ENCODE measurements at regions not wholly inside any gene's neighbourhood (a gene's known extent, or its start where the extent isn't known, plus 50 kb on each side); places are given as distances from the start of the nearest gene placed in this dataset.

DNA sequence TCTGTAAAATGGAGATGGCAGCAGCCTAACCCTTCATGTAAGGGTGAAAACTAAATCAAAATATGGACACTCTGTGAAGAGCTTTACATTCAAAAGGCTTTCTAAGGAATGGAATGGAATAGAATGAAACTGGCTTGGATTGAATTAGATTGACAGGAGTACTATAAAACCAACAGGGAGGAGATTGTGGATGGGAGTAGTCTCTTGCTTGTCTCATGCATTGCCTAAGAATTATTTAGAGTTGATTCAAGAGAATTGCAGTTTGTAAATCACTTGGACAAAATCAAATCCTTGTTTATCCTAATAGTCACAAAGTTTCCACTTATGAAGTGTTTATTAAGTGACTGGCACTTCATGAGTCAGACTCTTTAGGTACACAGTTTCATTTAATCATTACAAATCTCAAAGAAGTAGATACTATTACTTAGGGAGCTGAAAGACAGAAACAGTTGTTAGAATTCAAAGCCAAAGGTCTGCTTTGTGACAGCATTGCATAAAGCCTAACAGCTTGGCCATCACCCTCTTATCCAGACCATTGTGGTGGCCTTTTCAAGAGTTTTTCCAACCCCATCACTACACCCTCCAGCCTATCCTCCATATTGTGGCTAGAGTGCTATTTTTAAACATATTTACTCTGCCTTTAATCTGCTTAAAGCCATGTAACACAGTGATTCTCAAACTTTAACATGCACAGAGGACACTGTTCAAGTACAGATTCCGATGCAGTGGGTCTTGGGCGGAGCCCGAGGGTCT is 91.9 kb upstream of the GHITM start:
- intact Hi-C loops (cut with DNase I): no loop called here
- 24% methylated on average over 3 of the region's 3 CpGs for WGBS (ENCODE audit: insufficient coverage, low coverage, low lambda C conversion rate, missing lambda C conversion rate)
- no peaks in the 10 kb centered on the region for H3K36me3 ChIP-seq
- TF ChIP-seq, protein P1, sequence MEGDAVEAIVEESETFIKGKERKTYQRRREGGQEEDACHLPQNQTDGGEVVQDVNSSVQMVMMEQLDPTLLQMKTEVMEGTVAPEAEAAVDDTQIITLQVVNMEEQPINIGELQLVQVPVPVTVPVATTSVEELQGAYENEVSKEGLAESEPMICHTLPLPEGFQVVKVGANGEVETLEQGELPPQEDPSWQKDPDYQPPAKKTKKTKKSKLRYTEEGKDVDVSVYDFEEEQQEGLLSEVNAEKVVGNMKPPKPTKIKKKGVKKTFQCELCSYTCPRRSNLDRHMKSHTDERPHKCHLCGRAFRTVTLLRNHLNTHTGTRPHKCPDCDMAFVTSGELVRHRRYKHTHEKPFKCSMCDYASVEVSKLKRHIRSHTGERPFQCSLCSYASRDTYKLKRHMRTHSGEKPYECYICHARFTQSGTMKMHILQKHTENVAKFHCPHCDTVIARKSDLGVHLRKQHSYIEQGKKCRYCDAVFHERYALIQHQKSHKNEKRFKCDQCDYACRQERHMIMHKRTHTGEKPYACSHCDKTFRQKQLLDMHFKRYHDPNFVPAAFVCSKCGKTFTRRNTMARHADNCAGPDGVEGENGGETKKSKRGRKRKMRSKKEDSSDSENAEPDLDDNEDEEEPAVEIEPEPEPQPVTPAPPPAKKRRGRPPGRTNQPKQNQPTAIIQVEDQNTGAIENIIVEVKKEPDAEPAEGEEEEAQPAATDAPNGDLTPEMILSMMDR (IDR thresholded peaks at IDR 0.05): no peak
- no peak for TF ChIP-seq POLR2A (IDR thresholded peaks at IDR 0.05)
- no peaks in the 10 kb centered on the region for H3K9me3 ChIP-seq
- no peaks in the 10 kb centered on the region for H3K4me1 ChIP-seq
- H3K27ac ChIP-seq: no peak overlapping the region
- DNase-seq (no peak), ATAC-seq (no peak)
- no peaks in the 10 kb centered on the region for H3K27me3 ChIP-seq
- H3K4me3 ChIP-seq: no peak overlapping the region

DNA sequence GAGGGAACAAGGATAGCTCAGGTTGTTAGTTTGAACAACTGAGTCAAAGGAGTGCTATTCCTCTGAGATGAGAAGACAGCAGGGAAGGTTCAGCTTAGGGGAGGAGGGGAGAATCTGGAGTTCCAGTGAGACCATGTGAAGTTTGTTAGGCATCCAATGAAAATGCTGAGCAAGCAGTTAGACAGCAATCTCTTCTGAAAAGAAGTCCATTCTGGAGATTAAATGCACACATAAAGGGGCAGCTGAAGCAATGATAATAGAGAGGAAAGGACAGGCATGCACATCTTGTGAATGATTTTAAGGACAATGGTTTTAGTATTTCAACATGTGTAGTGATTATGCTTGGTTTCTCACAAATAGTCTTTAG is 89.7 kb upstream of the GHITM start:
- Histone ChIP-seq H3K27ac (no peak overlapping the region), H3K9me3 (no peaks in the 10 kb centered on the region), H3K4me1 (no peaks in the 10 kb centered on the region), H3K36me3 (no peaks in the 10 kb centered on the region), H3K27me3 (no peaks in the 10 kb centered on the region), H3K4me3 (no peak overlapping the region)
- TF ChIP-seq POLR2A (IDR thresholded peaks at IDR 0.05): no peak
- TF ChIP-seq, protein P1 (IDR thresholded peaks at IDR 0.05): no peak
- intact Hi-C loops (cut with DNase I): no loop called here
- DNase-seq (no peak), ATAC-seq (no peak)

DNA sequence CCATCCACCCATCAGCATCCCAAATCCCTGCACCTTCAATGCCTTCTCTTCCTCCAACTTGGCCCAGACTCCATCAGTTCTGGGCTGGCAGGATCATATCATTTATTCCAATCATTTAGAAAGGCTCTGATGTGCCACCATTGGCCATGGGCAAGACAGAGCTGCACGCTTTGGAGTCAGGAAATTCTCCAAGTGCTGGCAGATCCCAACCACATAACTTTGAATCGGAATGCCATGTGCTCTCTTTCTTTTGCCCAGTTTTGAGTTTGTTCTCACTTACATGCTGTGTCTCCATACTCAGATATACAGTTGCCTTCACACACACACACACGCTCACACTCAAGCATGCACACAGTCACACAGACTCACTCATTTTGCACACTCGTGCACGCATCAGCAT is 85.7 kb upstream of the GHITM start:
- TF ChIP-seq POLR2A (IDR thresholded peaks at IDR 0.05): no peak
- TF ChIP-seq, protein P1 (IDR thresholded peaks at IDR 0.05): no peak
- Histone ChIP-seq H3K27ac (no peak overlapping the region), H3K27me3 (no peaks in the 10 kb centered on the region), H3K36me3 (no peaks in the 10 kb centered on the region), H3K4me1 (no peaks in the 10 kb centered on the region), H3K4me3 (no peak overlapping the region), H3K9me3 (no peaks in the 10 kb centered on the region)
- intact Hi-C loops (cut with DNase I): no loop called here
- no peak for ATAC-seq
- 40% methylated on average over 5 of the region's 5 CpGs for WGBS (ENCODE audit: insufficient coverage, low coverage, low lambda C conversion rate, missing lambda C conversion rate)
- no peak for DNase-seq

DNA sequence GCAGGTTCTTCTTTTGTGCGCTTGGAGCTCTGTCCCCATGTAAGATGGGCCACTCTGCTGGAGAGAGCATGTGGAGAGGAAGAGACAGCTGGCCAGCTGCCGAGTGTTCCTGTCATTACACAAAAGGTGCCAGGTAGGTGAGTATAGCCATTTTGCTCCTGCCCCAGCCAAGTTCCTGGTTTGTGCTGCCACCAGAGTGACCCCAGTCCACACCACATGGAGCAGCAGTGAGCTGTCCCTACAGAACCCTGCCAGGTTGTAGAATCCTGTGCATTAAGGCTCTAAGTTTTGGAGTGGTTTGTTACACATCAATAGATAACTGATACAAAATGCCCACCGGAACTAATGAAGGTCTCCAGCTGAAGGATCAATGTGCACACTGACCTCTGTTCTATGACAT is 84.6 kb upstream of the GHITM start:
- no peaks in the 10 kb centered on the region for H3K4me1 ChIP-seq
- H3K27me3 ChIP-seq: no peaks in the 10 kb centered on the region
- H3K4me3 ChIP-seq: no peak overlapping the region
- no peaks in the 10 kb centered on the region for H3K9me3 ChIP-seq
- intact Hi-C loops (cut with DNase I): no loop called here
- no peak overlapping the region for H3K27ac ChIP-seq
- peak in 1 of 4 donors; percentile 11 for ATAC-seq
- 60% methylated on average over 2 of the region's 3 CpGs for WGBS (ENCODE audit: insufficient coverage, low coverage, low lambda C conversion rate, missing lambda C conversion rate)
- no peaks in the 10 kb centered on the region for H3K36me3 ChIP-seq
- DNase-seq: no peak
- TF ChIP-seq, protein P1 (IDR thresholded peaks at IDR 0.05): no peak
- no peak for TF ChIP-seq POLR2A (IDR thresholded peaks at IDR 0.05)

DNA sequence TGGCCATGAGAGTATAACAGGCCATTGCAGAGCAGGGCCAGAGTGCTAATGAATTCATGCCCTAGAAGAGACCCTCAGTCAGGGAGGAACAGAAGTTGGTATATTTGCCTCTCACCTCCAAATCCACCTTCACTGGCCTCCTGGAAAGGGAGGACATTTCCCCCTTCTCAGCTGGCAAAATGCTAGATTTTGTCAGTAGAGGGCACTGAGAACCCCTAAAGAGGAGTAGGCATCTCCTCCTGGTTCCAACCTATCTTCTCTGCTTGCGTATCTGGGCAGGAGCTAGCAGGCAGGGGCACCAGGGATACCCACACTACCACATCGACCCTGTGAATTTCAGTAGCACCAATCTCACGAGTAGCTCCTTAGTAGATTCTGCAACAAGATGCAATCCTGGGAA is 79.8 kb upstream of the GHITM start:
- intact Hi-C loops (cut with DNase I): no loop called here
- H3K27me3 ChIP-seq: no peaks in the 10 kb centered on the region
- no peaks in the 10 kb centered on the region for H3K9me3 ChIP-seq
- H3K4me3 ChIP-seq: no peak overlapping the region
- DNase-seq: no peak
- no peak overlapping the region for H3K27ac ChIP-seq
- TF ChIP-seq, protein P1 (IDR thresholded peaks at IDR 0.05): no peak
- no peak for TF ChIP-seq POLR2A (IDR thresholded peaks at IDR 0.05)
- no peak for ATAC-seq
- H3K4me1 ChIP-seq: no peaks in the 10 kb centered on the region
- H3K36me3 ChIP-seq: no peaks in the 10 kb centered on the region
- no CpG with 5 or more reads among the region's 3 CpGs for WGBS (ENCODE audit: insufficient coverage, low coverage, low lambda C conversion rate, missing lambda C conversion rate)
